ENCODE measurements at regions not wholly inside any gene's neighbourhood (a gene's known extent, or its start where the extent isn't known, plus 50 kb on each side); places are given as distances from the start of the nearest gene placed in this dataset.

- H4K20me1 ChIP-seq (replicated peaks; ENCODE audit: control insufficient read depth, extremely low read depth, insufficient read depth, low read length), result no peaks in the 10 kb centered on the region
- H3K9ac ChIP-seq (replicated peaks; ENCODE audit: extremely low read depth, insufficient read depth, low read length), result no peak overlapping the region
- no peaks in the 10 kb centered on the region for H3K79me2 ChIP-seq (ENCODE audit: control insufficient read depth, insufficient read depth, low read length)
- H3K9me3 ChIP-seq (replicated peaks; ENCODE audit: control insufficient read depth, insufficient read depth, low read length), result no peaks in the 10 kb centered on the region
- dilution Hi-C loops (cut with MboI; ENCODE audit: extremely low pct_ligation_motif_present, low sequenced_read_pairs) (no loop called here), intact Hi-C loops (cut with micrococcal nuclease) (no loop called here)
- no peaks in the 10 kb centered on the region for H3K4me1 ChIP-seq (ENCODE audit: control insufficient read depth, extremely low read depth, insufficient read depth, low read length)
- H3K27me3 ChIP-seq (ENCODE audit: control insufficient read depth in 2 of 2, insufficient read depth in 2 of 2, low read length in 2 of 2), result no peaks in the 10 kb centered on the region
- DNase-seq (ENCODE audit: low read depth, low spot score) (no peak), FAIRE-seq (no peak)
- TF ChIP-seq EZH2 (IDR thresholded peaks at IDR 0.05; ENCODE audit: borderline replicate concordance, low read depth, low read length, severe bottlenecking), result no peak
- TF ChIP-seq MYC (IDR thresholded peaks at IDR 0.05; ENCODE audit: low read depth, low read length), result no peak
- TF ChIP-seq FOS (IDR thresholded peaks at IDR 0.05; ENCODE audit: borderline replicate concordance, insufficient read depth, low read length), result no peak
- H3K9me1 ChIP-seq (replicated peaks; ENCODE audit: control insufficient read depth, extremely low read depth, insufficient read depth, low read length), result no peaks in the 10 kb centered on the region
- no TSS peak for BruUV-seq (replicated peaks)
- no peak overlapping the region for H3K4me3 ChIP-seq (replicated peaks in 1 of 3; ENCODE audit: insufficient read depth in 1 of 3, low read depth in 1 of 3, low read length in 3 of 3)
- H2AFZ ChIP-seq (ENCODE audit: low read depth, low read length), result no peak overlapping the region
- POLR2A ChIA-PET, result no interaction called here
- CTCF ChIA-PET, result no interaction called here
- no peak overlapping the region for H3K27ac ChIP-seq (ENCODE audit: insufficient read depth, low read depth, low read length)
- no peaks in the 10 kb centered on the region for H3K36me3 ChIP-seq (ENCODE audit: control insufficient read depth in 2 of 2, extremely low read depth in 1 of 2, insufficient read depth in 2 of 2, low read length in 2 of 2)
- no peak overlapping the region for H3K4me2 ChIP-seq (ENCODE audit: insufficient read depth, low read length)
These were observed 823.4 kb upstream of the CHORDC1 start for GRCh38 chr11:91046261-91046660.

- no peaks in the 10 kb centered on the region for H3K27me3 ChIP-seq (ENCODE audit: control insufficient read depth in 2 of 2, insufficient read depth in 2 of 2, low read length in 2 of 2)
- H3K9me1 ChIP-seq (replicated peaks; ENCODE audit: control insufficient read depth, extremely low read depth, insufficient read depth, low read length), result no peaks in the 10 kb centered on the region
- TF ChIP-seq MAX (IDR thresholded peaks at IDR 0.05; ENCODE audit: insufficient read depth, insufficient read length) (no peak), CTCF (IDR thresholded peaks at IDR 0.05; ENCODE audit: extremely low read depth in 1 of 2, insufficient read depth in 1 of 2, low read depth in 1 of 2, low read length in 2 of 2) (no peak), POLR2AphosphoS5 (IDR thresholded peaks at IDR 0.05; ENCODE audit: insufficient read depth, low read depth, low read length) (no peak), EZH2 (IDR thresholded peaks at IDR 0.05; ENCODE audit: borderline replicate concordance, low read depth, low read length, severe bottlenecking) (no peak), POLR2A (IDR thresholded peaks at IDR 0.05; ENCODE audit: low read depth, low read length) (no peak), GATA2 (IDR thresholded peaks at IDR 0.05; ENCODE audit: insufficient read depth, insufficient read length, low read depth, low read length) (no peak), JUN (IDR thresholded peaks at IDR 0.05; ENCODE audit: borderline replicate concordance, insufficient read depth, insufficient read length, low read depth) (no peak), FOS (IDR thresholded peaks at IDR 0.05; ENCODE audit: borderline replicate concordance, insufficient read depth, low read length) (no peak), MYC (IDR thresholded peaks at IDR 0.05; ENCODE audit: low read depth, low read length) (no peak)
- DNase-seq (ENCODE audit: low read depth, low spot score) (peak; percentile 2), FAIRE-seq (no peak)
- no peaks in the 10 kb centered on the region for H3K36me3 ChIP-seq (ENCODE audit: control insufficient read depth in 2 of 2, extremely low read depth in 1 of 2, insufficient read depth in 2 of 2, low read length in 2 of 2)
- no peaks in the 10 kb centered on the region for H4K20me1 ChIP-seq (replicated peaks; ENCODE audit: control insufficient read depth, extremely low read depth, insufficient read depth, low read length)
- H3K27ac ChIP-seq (ENCODE audit: insufficient read depth, low read depth, low read length), result no peak overlapping the region
- ChIA-PET CTCF (interaction anchor here (1.2 kb wide), 1 partner anchor 14 kb away, joined by 4 read pairs; no protein-coding TSS in a partner anchor), POLR2A (no interaction called here)
- H3K9me3 ChIP-seq (replicated peaks; ENCODE audit: control insufficient read depth, insufficient read depth, low read length), result no peaks in the 10 kb centered on the region
- H3K4me3 ChIP-seq (replicated peaks in 1 of 3; ENCODE audit: insufficient read depth in 1 of 3, low read depth in 1 of 3, low read length in 3 of 3), result no peak overlapping the region
- H3K79me2 ChIP-seq (ENCODE audit: control insufficient read depth, insufficient read depth, low read length), result no peaks in the 10 kb centered on the region
- H3K9ac ChIP-seq (replicated peaks; ENCODE audit: extremely low read depth, insufficient read depth, low read length), result no peak overlapping the region
- intact Hi-C loops (cut with micrococcal nuclease) (no loop called here), dilution Hi-C loops (cut with MboI; ENCODE audit: extremely low pct_ligation_motif_present, low sequenced_read_pairs) (no loop called here)
- no peak overlapping the region for H2AFZ ChIP-seq (ENCODE audit: low read depth, low read length)
- H3K4me2 ChIP-seq (ENCODE audit: insufficient read depth, low read length), result no peak overlapping the region
- no TSS peak for BruUV-seq (replicated peaks)
- no peaks in the 10 kb centered on the region for H3K4me1 ChIP-seq (ENCODE audit: control insufficient read depth, extremely low read depth, insufficient read depth, low read length)
These were observed 818.8 kb upstream of the CHORDC1 start for GRCh38 chr11:91041626-91042025.

Measured in endothelial cell of umbilical vein (primary cell).